ENCODE measurements at regions not wholly inside any gene's neighbourhood (a gene's known extent, or its start where the extent isn't known, plus 50 kb on each side); places are given as distances from the start of the nearest gene placed in this dataset.
A peak's percentile ranks its signal among the peaks of the same experiment; 100 is the strongest.

- Histone ChIP-seq H3K79me2 (ENCODE audit: control insufficient read depth, insufficient read depth, low read length) (no peaks in the 10 kb centered on the region), H3K4me2 (ENCODE audit: extremely low read depth, insufficient read depth, low read length) (no peak overlapping the region), H3K36me3 (ENCODE audit: control insufficient read depth, insufficient read depth, low read length) (no peaks in the 10 kb centered on the region), H2AFZ (ENCODE audit: low read length) (no peak overlapping the region), H3K4me3 (replicated peaks in 1 of 4; ENCODE audit: control extremely low read depth in 1 of 4, insufficient read depth in 1 of 4, low read depth in 3 of 4, low read length in 4 of 4) (no peak overlapping the region), H3K27ac (ENCODE audit: insufficient read depth, low read length) (no peak overlapping the region), H3K27me3 (ENCODE audit: control insufficient read depth, insufficient read depth, low read length) (no peaks in the 10 kb centered on the region), H3K9me3 (ENCODE audit: control insufficient read depth, insufficient read depth, low read depth, low read length) (no peaks in the 10 kb centered on the region), H4K20me1 (ENCODE audit: control insufficient read depth, extremely low read depth, insufficient read depth, low read length) (no peaks in the 10 kb centered on the region), H3K4me1 (ENCODE audit: control insufficient read depth, extremely low read depth, insufficient read depth, low read length) (no peaks in the 10 kb centered on the region), H3K9ac (ENCODE audit: insufficient read depth, low read length) (no peak overlapping the region)
- DNase-seq (ENCODE audit: low read depth in 2 of 2): peak in 1 of 2 donors; percentile 0
- TF ChIP-seq CTCF (conservative IDR thresholded peaks at IDR 0.05 in 1 of 2, IDR thresholded peaks at IDR 0.05 in 1 of 2; ENCODE audit: low read depth in 1 of 2, low read length in 2 of 2): no peak
- no peak for TF ChIP-seq EZH2 (IDR thresholded peaks at IDR 0.05; ENCODE audit: low read length, missing control alignments)
Measured at GRCh38 chr2:125095826-125096225, 1070.7 kb downstream of the CNTNAP5 start.

- Histone ChIP-seq H3K4me2 (ENCODE audit: extremely low read depth, insufficient read depth, low read length) (no peak overlapping the region), H3K9me3 (ENCODE audit: control insufficient read depth, insufficient read depth, low read depth, low read length) (no peaks in the 10 kb centered on the region), H3K27me3 (ENCODE audit: control insufficient read depth, insufficient read depth, low read length) (no peaks in the 10 kb centered on the region), H3K4me1 (ENCODE audit: control insufficient read depth, extremely low read depth, insufficient read depth, low read length) (no peaks in the 10 kb centered on the region), H3K79me2 (ENCODE audit: control insufficient read depth, insufficient read depth, low read length) (no peaks in the 10 kb centered on the region), H4K20me1 (ENCODE audit: control insufficient read depth, extremely low read depth, insufficient read depth, low read length) (no peaks in the 10 kb centered on the region), H2AFZ (ENCODE audit: low read length) (no peak overlapping the region), H3K4me3 (replicated peaks in 1 of 4; ENCODE audit: control extremely low read depth in 1 of 4, insufficient read depth in 1 of 4, low read depth in 3 of 4, low read length in 4 of 4) (no peak overlapping the region), H3K27ac (ENCODE audit: insufficient read depth, low read length) (no peak overlapping the region), H3K9ac (ENCODE audit: insufficient read depth, low read length) (no peak overlapping the region), H3K36me3 (ENCODE audit: control insufficient read depth, insufficient read depth, low read length) (no peaks in the 10 kb centered on the region)
- TF ChIP-seq EZH2 (IDR thresholded peaks at IDR 0.05; ENCODE audit: low read length, missing control alignments): no peak
- no peak for TF ChIP-seq CTCF (conservative IDR thresholded peaks at IDR 0.05 in 1 of 2, IDR thresholded peaks at IDR 0.05 in 1 of 2; ENCODE audit: low read depth in 1 of 2, low read length in 2 of 2)
- no peak for DNase-seq (ENCODE audit: low read depth in 2 of 2)
Measured at GRCh38 chr2:125106710-125107109, 1081.6 kb downstream of the CNTNAP5 start.

- Histone ChIP-seq H3K79me2 (ENCODE audit: control insufficient read depth, insufficient read depth, low read length) (no peaks in the 10 kb centered on the region), H2AFZ (ENCODE audit: low read length) (no peak overlapping the region), H3K4me2 (ENCODE audit: extremely low read depth, insufficient read depth, low read length) (no peak overlapping the region), H3K27ac (ENCODE audit: insufficient read depth, low read length) (no peak overlapping the region), H3K4me1 (ENCODE audit: control insufficient read depth, extremely low read depth, insufficient read depth, low read length) (no peaks in the 10 kb centered on the region), H3K36me3 (ENCODE audit: control insufficient read depth, insufficient read depth, low read length) (no peaks in the 10 kb centered on the region), H3K27me3 (ENCODE audit: control insufficient read depth, insufficient read depth, low read length) (no peaks in the 10 kb centered on the region), H3K9ac (ENCODE audit: insufficient read depth, low read length) (no peak overlapping the region), H3K9me3 (ENCODE audit: control insufficient read depth, insufficient read depth, low read depth, low read length) (no peaks in the 10 kb centered on the region), H4K20me1 (ENCODE audit: control insufficient read depth, extremely low read depth, insufficient read depth, low read length) (no peaks in the 10 kb centered on the region), H3K4me3 (replicated peaks in 1 of 4; ENCODE audit: control extremely low read depth in 1 of 4, insufficient read depth in 1 of 4, low read depth in 3 of 4, low read length in 4 of 4) (no peak overlapping the region)
- TF ChIP-seq EZH2 (IDR thresholded peaks at IDR 0.05; ENCODE audit: low read length, missing control alignments) (no peak), CTCF (conservative IDR thresholded peaks at IDR 0.05 in 1 of 2, IDR thresholded peaks at IDR 0.05 in 1 of 2; ENCODE audit: low read depth in 1 of 2, low read length in 2 of 2) (no peak)
- no peak for DNase-seq (ENCODE audit: low read depth in 2 of 2)
Measured at GRCh38 chr2:125107446-125107845, 1082.4 kb downstream of the CNTNAP5 start.

Measured in fibroblast of lung (primary cell).